ENCODE measurements at regions not wholly inside any gene's neighbourhood (a gene's known extent, or its start where the extent isn't known, plus 50 kb on each side); places are given as distances from the start of the nearest gene placed in this dataset.

- TF ChIP-seq PATZ1 (CRISPR knock-in tag; IDR thresholded peaks at IDR 0.05; ENCODE audit: borderline replicate concordance) (no peak), GLIS3 (CRISPR knock-in tag; IDR thresholded peaks at IDR 0.05) (no peak), POU6F1 (CRISPR knock-in tag; IDR thresholded peaks at IDR 0.05; ENCODE audit: borderline replicate concordance, low read depth) (no peak), TOX (CRISPR knock-in tag; IDR thresholded peaks at IDR 0.05; ENCODE audit: borderline replicate concordance) (no peak), ZNF8 (CRISPR knock-in tag; IDR thresholded peaks at IDR 0.05) (no peak), OSR1 (CRISPR knock-in tag; IDR thresholded peaks at IDR 0.05) (no peak), PPARA (CRISPR knock-in tag; IDR thresholded peaks at IDR 0.05; ENCODE audit: borderline replicate concordance) (no peak), BACH2 (CRISPR knock-in tag; IDR thresholded peaks at IDR 0.05; ENCODE audit: borderline replicate concordance) (no peak), ZFP30 (CRISPR knock-in tag; IDR thresholded peaks at IDR 0.05) (no peak), TCF4 (CRISPR knock-in tag; IDR thresholded peaks at IDR 0.05; ENCODE audit: borderline replicate concordance) (no peak), CSDC2 (CRISPR knock-in tag; IDR thresholded peaks at IDR 0.05) (no peak), CREB5 (CRISPR knock-in tag; IDR thresholded peaks at IDR 0.05; ENCODE audit: low read depth) (no peak), ZFP3 (CRISPR knock-in tag; IDR thresholded peaks at IDR 0.05) (no peak), ESRRG (CRISPR knock-in tag; IDR thresholded peaks at IDR 0.05) (no peak), ZC3H10 (CRISPR knock-in tag; IDR thresholded peaks at IDR 0.05) (no peak), CSRNP3 (CRISPR knock-in tag; IDR thresholded peaks at IDR 0.05) (no peak), ZNF70 (CRISPR knock-in tag; IDR thresholded peaks at IDR 0.05) (no peak), SNAI2 (CRISPR knock-in tag; IDR thresholded peaks at IDR 0.05) (no peak), ARNTL (CRISPR knock-in tag; IDR thresholded peaks at IDR 0.05; ENCODE audit: borderline replicate concordance, low read depth) (no peak)
- no peak for ATAC-seq
Observed at GRCh38 chr1:219801156-219801820, 127.1 kb downstream of the SLC30A10 start.

- TF ChIP-seq ISL1 (CRISPR knock-in tag; IDR thresholded peaks at IDR 0.05) (no peak), PPARA (CRISPR knock-in tag; IDR thresholded peaks at IDR 0.05; ENCODE audit: borderline replicate concordance) (no peak), CSDC2 (CRISPR knock-in tag; IDR thresholded peaks at IDR 0.05) (no peak), SNAI2 (CRISPR knock-in tag; IDR thresholded peaks at IDR 0.05) (no peak), ZC3H10 (CRISPR knock-in tag; IDR thresholded peaks at IDR 0.05) (peak; percentile 17; the same call in 1 of the 2 replicates), ZNF70 (CRISPR knock-in tag; IDR thresholded peaks at IDR 0.05) (no peak), POU6F1 (CRISPR knock-in tag; IDR thresholded peaks at IDR 0.05; ENCODE audit: borderline replicate concordance, low read depth) (no peak), RARB (CRISPR knock-in tag; IDR thresholded peaks at IDR 0.05) (no peak), PATZ1 (CRISPR knock-in tag; IDR thresholded peaks at IDR 0.05; ENCODE audit: borderline replicate concordance) (no peak), OSR1 (CRISPR knock-in tag; IDR thresholded peaks at IDR 0.05) (peak; percentile 63; the same call in 1 of the 2 replicates), TOX (CRISPR knock-in tag; IDR thresholded peaks at IDR 0.05; ENCODE audit: borderline replicate concordance) (peak; percentile 82), ZFP3 (CRISPR knock-in tag; IDR thresholded peaks at IDR 0.05) (no peak), BACH2 (CRISPR knock-in tag; IDR thresholded peaks at IDR 0.05; ENCODE audit: borderline replicate concordance) (no peak), ZFP30 (CRISPR knock-in tag; IDR thresholded peaks at IDR 0.05) (no peak), ZNF565 (CRISPR knock-in tag; conservative IDR thresholded peaks at IDR 0.05; ENCODE audit: low read depth) (no peak), GLIS3 (CRISPR knock-in tag; IDR thresholded peaks at IDR 0.05) (no peak), TSHZ2 (CRISPR knock-in tag; IDR thresholded peaks at IDR 0.05) (no peak), TCF4 (CRISPR knock-in tag; IDR thresholded peaks at IDR 0.05; ENCODE audit: borderline replicate concordance) (no peak)
- ATAC-seq, result peak; percentile 58
Observed at GRCh38 chr1:219798283-219799030, 129.9 kb downstream of the SLC30A10 start.

Measured in SK-N-SH treated with all-trans-retinoic acid at 6 μM for 48 hours (cell line).